SK-N-MC (cell line): ENCODE measurements at regions not wholly inside any gene's neighbourhood (a gene's known extent, or its start where the extent isn't known, plus 50 kb on each side); places are given as distances from the start of the nearest gene placed in this dataset.

Experiments used
- EZH2 ChIP-seq: fragments of 200-600 bp; sonication (generic); IDR thresholded peaks from one replicate; pipeline ENCODE4 v1.6.1; 2017; ENCODE audit warnings: antibody characterized with exemption
- FOXP2 ChIP-seq: optimal IDR thresholded peaks from 2 replicates; pipeline ENCODE3; 2011; ENCODE audit warnings: mild to moderate bottlenecking, moderate library complexity; ENCODE audit not compliant: insufficient read depth; ENCODE audit errors: extremely low read length, control extremely low read depth
- POLR2AphosphoS5 ChIP-seq: IDR thresholded peaks from 2 replicates; pipeline ENCODE4 v1.6.1; 2012; ENCODE audit warnings: mild to moderate bottlenecking, low read depth, low read length, borderline replicate concordance

- TF ChIP-seq POLR2AphosphoS5 (no peak), EZH2 (no peak), FOXP2 (no peak)
Measured at GRCh38 chr2:225328192-225328591, 71.3 kb upstream of the NYAP2 start.
